ENCODE measurements at regions not wholly inside any gene's neighbourhood (a gene's known extent, or its start where the extent isn't known, plus 50 kb on each side); places are given as distances from the start of the nearest gene placed in this dataset.

DNA sequence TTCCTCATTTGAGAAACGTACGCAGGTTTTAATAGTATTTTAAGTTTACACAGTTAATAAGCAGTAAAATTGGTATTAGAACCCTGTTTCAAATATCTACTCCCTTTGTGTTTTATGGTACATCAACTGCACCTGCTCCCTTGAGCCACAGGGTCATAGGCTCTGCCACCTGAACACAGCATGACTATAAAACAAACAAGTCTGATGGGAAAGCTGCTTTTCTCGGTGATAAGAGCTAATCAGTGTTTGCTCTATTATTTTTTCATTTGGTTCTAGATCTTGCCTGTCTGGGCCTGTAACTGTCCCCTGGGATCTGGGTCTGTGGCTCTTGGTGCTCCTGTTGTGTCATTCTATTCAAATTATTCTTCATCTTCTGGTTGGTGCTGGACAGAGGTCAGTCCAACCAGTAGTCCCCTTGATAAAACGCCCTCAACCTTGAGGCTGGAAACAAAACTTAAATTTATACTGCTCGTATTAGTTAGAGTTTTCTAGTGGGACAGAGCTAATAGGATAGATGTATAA is 314.8 kb upstream of the LRP1B start:
- no peak for TF ChIP-seq EZH2 (IDR thresholded peaks at IDR 0.05; ENCODE audit: borderline replicate concordance, low read depth, low read length, severe bottlenecking)
- TF ChIP-seq, protein P1, sequence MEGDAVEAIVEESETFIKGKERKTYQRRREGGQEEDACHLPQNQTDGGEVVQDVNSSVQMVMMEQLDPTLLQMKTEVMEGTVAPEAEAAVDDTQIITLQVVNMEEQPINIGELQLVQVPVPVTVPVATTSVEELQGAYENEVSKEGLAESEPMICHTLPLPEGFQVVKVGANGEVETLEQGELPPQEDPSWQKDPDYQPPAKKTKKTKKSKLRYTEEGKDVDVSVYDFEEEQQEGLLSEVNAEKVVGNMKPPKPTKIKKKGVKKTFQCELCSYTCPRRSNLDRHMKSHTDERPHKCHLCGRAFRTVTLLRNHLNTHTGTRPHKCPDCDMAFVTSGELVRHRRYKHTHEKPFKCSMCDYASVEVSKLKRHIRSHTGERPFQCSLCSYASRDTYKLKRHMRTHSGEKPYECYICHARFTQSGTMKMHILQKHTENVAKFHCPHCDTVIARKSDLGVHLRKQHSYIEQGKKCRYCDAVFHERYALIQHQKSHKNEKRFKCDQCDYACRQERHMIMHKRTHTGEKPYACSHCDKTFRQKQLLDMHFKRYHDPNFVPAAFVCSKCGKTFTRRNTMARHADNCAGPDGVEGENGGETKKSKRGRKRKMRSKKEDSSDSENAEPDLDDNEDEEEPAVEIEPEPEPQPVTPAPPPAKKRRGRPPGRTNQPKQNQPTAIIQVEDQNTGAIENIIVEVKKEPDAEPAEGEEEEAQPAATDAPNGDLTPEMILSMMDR (IDR thresholded peaks at IDR 0.05; ENCODE audit: extremely low read depth in 1 of 2, insufficient read depth in 1 of 2, low read depth in 1 of 2, low read length in 2 of 2) = no peak
- no peak for TF ChIP-seq POLR2AphosphoS5 (IDR thresholded peaks at IDR 0.05; ENCODE audit: insufficient read depth, low read depth, low read length)
- TF ChIP-seq POLR2A (IDR thresholded peaks at IDR 0.05; ENCODE audit: low read depth, low read length) = no peak
- TF ChIP-seq GATA2 (IDR thresholded peaks at IDR 0.05; ENCODE audit: insufficient read depth, insufficient read length, low read depth, low read length) = no peak
- no peak for TF ChIP-seq JUN (IDR thresholded peaks at IDR 0.05; ENCODE audit: borderline replicate concordance, insufficient read depth, insufficient read length, low read depth)

Measured in endothelial cell of umbilical vein (primary cell).